GM19372 (cell line): ENCODE measurements at regions not wholly inside any gene's neighbourhood (a gene's known extent, or its start where the extent isn't known, plus 50 kb on each side); places are given as distances from the start of the nearest gene placed in this dataset.

Experiments used
- ATAC-seq: cut with Tn5 transposase; IDR thresholded peaks from one replicate; pipeline ENCODE4 v1.9.1; 2021; ENCODE audit warnings: mild to moderate bottlenecking, low read depth, moderate library complexity; ENCODE audit not compliant: unreplicated experiment

DNA sequence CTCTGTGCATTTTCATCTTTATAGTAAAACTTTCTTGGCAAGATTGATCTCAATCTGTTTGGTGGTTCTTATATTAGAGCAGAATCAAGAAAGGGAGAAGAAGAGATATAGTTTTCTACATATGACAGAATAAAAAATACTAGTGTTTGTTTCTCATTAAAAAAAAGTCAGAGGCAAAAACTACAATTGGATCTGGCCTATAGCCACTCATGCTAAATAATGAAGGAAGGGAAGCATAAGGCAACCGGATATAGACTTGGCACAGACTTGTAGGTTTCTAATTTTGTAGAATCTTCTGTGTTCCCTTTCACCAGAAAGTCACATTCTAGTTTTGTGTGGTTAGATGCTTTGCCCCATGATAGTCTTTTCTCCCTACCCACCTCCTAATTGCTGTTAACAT, 306.2 kb downstream of the PIK3R1 start:
- no peak for ATAC-seq

GRCh38 chr5:68522863-68523262, 307.3 kb downstream of the PIK3R1 start:
- no peak for ATAC-seq

DNA sequence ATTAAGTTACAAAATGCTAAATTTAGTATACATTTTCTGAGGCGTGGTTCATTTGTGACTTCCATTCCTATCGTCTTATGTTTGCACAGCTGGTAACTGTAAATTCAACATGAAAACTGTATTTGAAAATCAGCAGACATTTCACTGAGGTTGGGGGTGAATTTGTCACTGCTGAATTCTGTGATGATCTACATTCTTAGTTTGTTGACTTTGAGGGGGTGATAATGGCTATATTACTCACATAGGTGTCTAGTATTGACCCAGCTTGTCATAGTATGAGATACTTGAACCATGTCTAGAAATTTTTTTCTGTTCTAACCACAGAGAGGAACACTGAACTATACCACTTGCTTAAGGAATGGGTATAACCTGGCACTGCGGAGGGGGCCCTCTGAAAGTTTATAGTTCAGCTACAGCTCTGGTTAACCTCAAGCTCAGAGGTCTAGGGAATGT, 313.3 kb downstream of the PIK3R1 start:
- no peak for ATAC-seq

DNA sequence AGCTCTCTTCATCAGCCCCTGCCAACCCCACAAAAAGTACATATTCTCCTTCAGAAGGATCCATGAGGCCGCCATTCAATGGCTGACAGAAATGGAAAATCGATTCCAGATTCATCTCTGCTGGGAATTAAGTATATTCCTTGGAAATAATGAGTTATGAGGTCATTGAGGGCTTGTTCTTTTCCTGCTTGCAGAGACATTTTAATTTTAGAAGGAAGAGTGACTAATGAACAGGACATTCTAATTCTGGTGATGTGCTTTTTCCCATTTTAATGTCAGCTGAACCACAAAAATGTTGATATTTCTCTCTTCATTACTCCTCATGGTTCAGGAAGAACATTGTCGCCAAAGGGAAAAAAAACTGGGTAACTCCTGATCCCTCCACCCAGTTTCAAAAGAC, 314.0 kb downstream of the PIK3R1 start:
- ATAC-seq: no peak

GRCh38 chr5:68531970-68532369, 316.4 kb downstream of the PIK3R1 start:
- no peak for ATAC-seq

DNA sequence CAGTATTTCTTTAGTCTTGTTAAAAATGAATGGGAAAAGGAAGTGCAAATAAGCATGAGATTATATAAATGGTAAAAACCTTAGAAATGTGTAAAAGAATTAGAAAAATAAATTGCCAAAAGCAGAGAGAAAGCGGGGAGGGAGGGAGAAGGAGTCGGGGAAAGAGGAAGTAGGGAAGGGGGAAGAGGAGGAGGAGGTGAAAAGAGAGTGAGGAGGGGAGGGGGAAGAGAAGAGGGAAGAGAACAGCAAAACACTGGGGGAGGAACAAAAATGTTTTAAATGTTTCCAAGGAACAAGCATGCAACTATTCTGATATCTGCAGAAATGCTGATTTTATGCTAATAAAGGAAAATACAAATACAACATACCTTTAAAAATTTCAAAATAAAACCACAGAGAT, 317.5 kb downstream of the PIK3R1 start:
- ATAC-seq: no peak

GRCh38 chr5:68533571-68534084, 318.1 kb downstream of the PIK3R1 start:
- no peak for ATAC-seq

GRCh38 chr5:68534131-68534940, 318.8 kb downstream of the PIK3R1 start:
- no peak for ATAC-seq

DNA sequence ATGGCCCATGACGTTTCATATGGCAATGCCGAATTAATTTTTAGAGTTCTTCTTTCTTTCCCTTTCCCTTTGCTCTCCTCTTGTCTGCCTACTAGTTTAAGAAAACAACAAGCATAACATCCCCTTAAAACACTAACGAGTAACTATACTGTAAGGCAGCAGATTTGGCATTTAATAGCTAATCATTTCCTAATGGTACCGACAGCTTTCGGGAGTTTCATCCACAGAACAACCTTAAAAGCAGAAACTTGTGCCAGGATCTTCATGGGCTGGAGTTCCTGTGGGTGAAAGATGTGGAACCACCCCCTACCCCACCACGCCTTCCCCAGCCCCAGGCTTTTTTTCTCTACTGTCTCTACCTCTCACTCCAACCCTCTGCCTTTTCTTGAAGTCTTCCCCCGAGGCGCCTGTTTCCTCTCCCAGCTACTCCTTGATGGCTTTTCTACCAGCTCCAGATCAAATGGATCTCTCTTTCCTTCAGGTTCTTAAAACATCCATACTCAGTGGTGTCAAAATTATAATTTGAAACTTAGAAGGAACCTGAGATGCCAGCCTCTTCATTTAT, 319.5 kb downstream of the PIK3R1 start:
- ATAC-seq: no peak

DNA sequence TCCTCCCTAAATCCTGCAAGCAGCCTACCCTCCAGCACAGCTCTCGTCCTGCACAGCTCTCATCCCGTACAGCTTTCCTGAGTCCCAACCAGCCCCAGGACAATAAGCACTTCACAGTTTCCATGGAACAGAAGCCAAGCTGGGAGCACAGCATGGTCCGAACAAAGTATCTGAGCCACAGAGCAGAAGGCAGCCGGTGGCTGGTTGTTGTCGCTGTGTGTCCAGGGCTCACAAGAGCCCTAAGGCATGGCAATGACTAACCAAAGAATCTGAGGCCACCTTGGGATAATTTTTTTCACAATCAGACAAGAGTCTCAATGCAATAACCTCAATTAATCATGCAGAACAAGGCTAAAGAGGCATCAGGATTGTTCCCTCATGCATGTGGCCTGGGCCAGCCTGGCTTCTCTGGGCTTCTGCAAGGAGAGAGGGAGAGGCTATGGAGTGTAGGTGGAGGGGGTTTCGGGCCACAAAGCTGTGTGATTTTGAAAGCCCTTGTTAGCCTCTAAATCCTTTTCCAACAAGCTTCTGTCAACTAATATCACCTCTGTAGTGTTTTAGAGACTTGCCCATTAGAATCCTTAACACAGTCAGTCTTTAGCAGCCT, 323.4 kb downstream of the PIK3R1 start:
- ATAC-seq: no peak

DNA sequence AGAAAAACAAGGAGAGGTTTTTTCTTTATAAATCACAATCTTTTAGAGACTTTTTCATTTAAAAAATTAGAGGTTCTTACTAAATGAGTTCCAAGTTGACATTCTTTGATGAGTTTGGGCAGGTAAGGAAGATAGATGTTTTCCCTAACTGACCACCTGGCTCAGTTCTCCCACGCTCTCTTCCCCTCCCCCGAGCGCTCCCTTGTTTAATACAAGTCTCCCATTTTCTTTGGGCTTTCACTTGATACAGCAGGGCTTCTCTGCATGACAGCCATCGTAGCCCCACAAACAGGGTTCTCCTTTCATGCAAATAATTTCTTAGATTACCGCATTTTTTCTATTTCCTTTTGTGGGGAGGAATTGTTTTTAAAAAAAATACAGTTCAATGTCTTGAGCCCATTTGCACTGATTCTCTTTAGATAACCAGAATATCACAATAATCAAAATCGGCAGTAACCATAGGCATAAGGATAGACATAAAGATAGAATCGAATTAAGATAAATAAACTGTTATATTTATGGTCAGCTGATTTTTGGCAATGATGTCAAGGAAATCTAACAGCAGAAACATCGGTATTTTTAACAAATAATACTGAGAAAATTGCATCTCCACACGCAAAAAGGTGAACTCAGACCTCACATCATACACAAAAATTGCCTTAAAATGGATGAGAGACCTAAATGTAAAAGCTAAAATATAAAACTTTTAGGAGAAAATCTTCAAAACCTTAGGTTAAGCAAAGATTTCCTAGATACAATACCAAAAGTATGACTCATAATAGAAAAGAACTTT, 325.4 kb downstream of the PIK3R1 start:
- no peak for ATAC-seq

DNA sequence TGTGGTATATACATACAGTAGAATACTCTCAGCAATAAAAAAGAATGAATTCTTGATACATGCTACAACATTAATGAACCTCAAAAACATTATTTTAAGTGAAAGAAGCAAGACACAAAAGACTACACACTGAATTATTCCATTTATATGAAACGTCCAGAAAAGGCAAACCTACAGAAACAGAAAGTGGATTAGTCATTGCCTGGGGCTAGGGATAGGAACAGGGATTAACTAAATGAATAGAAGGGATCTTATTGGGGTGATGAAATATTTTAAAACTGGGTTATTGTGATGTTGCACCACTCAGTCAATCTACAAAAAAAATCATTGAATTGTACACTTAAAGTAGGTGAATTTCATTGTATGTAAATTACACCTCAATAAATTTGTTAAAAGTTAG, 326.7 kb downstream of the PIK3R1 start:
- ATAC-seq: no peak

DNA sequence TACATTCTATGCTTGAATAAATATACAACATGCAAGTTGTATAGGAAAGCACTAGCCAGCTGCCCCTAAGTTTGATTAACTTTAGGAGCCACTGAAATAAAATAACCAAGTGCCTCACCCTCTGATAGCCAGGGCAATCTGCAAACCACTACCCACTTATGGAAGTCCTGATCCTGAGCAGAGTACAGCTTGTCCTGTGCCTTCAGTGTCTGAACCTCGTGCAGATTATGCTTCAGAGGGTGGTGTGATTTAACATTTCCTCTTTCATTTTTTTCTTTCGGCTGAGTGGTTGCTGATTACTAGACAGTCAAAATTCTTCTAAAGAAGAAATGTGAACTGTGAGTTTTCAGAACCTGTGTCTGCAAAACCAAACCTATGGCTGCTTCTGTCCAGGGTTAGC, 327.7 kb downstream of the PIK3R1 start:
- ATAC-seq: no peak

GRCh38 chr5:68544091-68544647, 328.6 kb downstream of the PIK3R1 start:
- ATAC-seq: no peak

- ATAC-seq: no peak
Observed at GRCh38 chr5:68544648-68545552, 329.3 kb downstream of the PIK3R1 start.

DNA sequence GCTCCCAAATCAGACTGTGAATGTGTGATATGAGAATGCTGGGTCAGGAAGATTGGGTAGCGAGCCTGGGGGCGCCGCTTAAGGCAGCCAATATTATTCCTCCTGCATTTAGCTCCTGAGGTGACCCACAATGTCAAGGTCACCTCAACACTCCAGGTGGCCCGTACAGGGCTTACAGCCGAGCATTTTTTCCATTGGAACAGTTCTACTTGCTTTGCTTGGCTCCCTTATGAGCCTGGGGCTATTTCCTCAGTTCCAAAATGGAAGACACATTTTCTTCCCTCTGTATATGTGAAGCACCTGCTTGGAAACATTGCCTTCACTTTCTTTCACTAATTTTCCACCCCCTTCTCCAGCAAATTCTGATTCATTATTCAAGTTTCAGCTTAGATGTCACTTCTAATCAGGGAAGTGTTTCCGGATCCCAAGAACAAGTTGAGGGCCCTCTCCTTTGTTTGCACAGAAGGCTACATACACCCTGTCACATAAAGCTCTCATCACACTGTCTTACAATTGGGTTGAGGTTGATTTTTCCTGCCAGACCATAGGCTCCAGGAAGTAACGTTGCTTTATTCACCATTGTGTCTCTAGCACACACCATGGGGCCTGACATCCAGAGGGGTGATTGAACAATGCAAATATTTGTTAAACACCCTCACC, 330.2 kb downstream of the PIK3R1 start:
- ATAC-seq: no peak

DNA sequence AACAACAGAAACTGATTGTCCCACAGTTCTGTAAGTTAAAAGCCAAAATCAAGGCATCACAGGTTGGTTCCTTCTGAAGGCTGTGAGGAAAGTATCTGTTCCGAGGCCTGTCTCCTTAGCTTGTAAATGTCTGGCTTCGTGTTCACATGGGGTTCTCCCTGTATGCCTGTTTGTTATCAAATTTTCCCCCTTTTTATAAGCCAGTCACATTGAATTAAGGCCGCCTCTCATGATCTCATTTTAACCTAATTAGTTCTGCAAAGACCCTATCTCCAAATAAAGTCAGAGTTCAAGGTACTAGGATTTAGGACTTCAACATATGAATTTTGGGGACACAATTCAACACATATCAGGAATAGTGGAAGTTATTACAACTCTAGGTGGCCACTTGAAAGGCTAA, 331.5 kb downstream of the PIK3R1 start:
- no peak for ATAC-seq

GRCh38 chr5:68547622-68548021, 332.1 kb downstream of the PIK3R1 start:
- no peak for ATAC-seq
